ENCODE measurements at regions not wholly inside any gene's neighbourhood (a gene's known extent, or its start where the extent isn't known, plus 50 kb on each side); places are given as distances from the start of the nearest gene placed in this dataset.

- TF ChIP-seq ATF2 (IDR thresholded peaks at IDR 0.05; ENCODE audit: low read length), result no peak
- no peak for TF ChIP-seq CBX8 (IDR thresholded peaks at IDR 0.05; ENCODE audit: borderline replicate concordance, low read depth, low read length)
Observed at GRCh38 chr13:68806125-68806524, 1301.5 kb upstream of the ATXN8OS start (continued).

Data from H1 (cell line).